ENCODE measurements at regions not wholly inside any gene's neighbourhood (a gene's known extent, or its start where the extent isn't known, plus 50 kb on each side); places are given as distances from the start of the nearest gene placed in this dataset.
A peak's percentile ranks its signal among the peaks of the same experiment; 100 is the strongest.

DNA sequence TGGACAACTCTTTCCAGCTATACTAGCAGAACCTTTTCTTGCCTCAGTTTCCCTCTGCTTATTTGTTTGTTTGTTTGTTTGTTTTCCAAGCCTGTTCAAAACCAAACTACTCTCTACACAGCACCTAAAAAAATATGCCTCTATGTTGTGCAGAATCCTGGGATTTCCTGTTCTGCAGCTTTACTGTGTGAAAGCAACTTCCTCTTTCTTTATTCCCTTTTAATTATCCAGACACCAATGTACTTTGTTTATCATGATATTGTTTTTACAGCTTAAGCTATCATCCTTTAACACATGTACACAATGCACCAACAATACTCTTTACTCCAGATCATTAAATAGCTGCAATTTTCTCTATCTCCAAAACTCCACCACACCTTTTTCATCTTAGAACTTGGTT is 259.5 kb downstream of the EPHA4 start:
- Histone ChIP-seq H3K36me3 (ENCODE audit: control insufficient read depth in 2 of 2, insufficient read depth in 2 of 2, low read length in 1 of 2) (no peaks in the 10 kb centered on the region), H3K9me3 (ENCODE audit: control insufficient read depth in 2 of 2, insufficient read depth in 1 of 2, low read length in 1 of 2) (no peaks in the 10 kb centered on the region), H3K4me3 (ENCODE audit: low read length in 2 of 2) (no peak overlapping the region), H3K27me3 (ENCODE audit: control insufficient read depth in 2 of 2, insufficient read depth in 1 of 2, low read length in 1 of 2) (no peaks in the 10 kb centered on the region), H3K4me1 (ENCODE audit: control insufficient read depth in 2 of 2, insufficient read depth in 2 of 2, low read length in 2 of 2) (peaks cover 0 to 2% of the 10 kb centered on the region in 2 donors), H3K27ac (ENCODE audit: low read depth in 1 of 2, low read length in 1 of 2) (no peak overlapping the region)
- peak in 3 of 9 donors; percentile 13 to 43 (median 13) for DNase-seq (ENCODE audit: low read depth in 6 of 9, low spot score in 9 of 9)

DNA sequence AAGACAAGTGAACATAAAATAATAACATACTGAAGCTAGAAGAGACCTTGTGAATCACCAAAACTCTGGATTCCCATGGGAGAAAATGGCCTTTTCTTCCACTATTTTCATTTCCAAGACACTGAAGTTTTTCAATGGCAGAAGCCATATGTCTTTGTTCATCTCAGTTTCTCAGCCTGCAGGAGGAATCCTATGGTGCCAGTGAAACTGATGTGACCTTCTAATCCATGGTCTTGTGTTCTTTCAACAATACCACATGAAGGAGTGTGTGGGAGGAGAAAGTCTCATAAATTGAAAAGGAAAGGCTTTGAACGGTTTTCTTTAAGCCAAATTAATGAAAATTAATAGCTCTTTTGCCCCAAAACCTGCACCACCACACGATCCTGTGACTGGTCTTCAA is 257.3 kb downstream of the EPHA4 start:
- Histone ChIP-seq H3K27ac (ENCODE audit: low read depth in 1 of 2, low read length in 1 of 2) (no peak overlapping the region), H3K27me3 (ENCODE audit: control insufficient read depth in 2 of 2, insufficient read depth in 1 of 2, low read length in 1 of 2) (no peaks in the 10 kb centered on the region), H3K36me3 (ENCODE audit: control insufficient read depth in 2 of 2, insufficient read depth in 2 of 2, low read length in 1 of 2) (no peaks in the 10 kb centered on the region), H3K9me3 (ENCODE audit: control insufficient read depth in 2 of 2, insufficient read depth in 1 of 2, low read length in 1 of 2) (no peaks in the 10 kb centered on the region), H3K4me1 (ENCODE audit: control insufficient read depth in 2 of 2, insufficient read depth in 2 of 2, low read length in 2 of 2) (peaks cover 0 to 2% of the 10 kb centered on the region in 2 donors), H3K4me3 (ENCODE audit: low read length in 2 of 2) (no peak overlapping the region)
- DNase-seq (ENCODE audit: low read depth in 6 of 9, low spot score in 9 of 9) = no peak
- WGBS = 66% methylated on average over 2 of the region's 2 CpGs

DNA sequence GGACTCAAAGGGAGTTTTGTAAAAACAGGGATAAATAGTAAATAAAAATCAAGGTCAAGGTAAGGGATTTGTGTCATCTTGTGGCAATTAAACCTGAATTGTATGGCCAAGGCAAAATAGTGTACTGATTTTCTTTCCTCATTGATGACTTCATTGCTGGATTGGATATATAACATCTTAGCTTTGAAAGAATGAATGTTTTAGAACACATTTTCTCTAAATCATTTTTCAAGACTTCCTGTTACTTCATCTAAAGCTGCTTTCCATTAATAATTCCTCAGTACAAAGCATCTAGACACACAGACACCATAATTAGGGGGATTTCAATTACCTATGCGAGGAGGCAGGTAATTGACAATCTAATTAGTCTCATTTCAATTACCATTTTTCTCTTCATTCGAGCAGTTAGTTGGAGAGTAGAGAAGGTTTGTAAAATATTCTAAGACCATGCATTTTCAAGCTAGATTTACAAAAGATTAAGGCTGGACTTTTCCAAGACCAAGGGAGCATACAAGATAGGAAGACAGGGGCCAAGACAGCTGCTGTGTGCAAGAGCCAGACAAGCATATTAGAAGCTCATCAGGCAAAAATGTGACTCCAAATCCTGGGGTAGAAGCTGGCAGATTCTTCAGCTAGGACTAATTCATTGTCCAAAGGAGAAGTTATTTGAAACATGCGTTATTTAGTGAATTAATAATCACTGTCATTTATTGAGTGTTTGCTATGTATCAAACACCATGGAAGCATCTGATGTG is 253.6 kb downstream of the EPHA4 start:
- no peak overlapping the region for H3K27ac ChIP-seq (ENCODE audit: low read depth in 1 of 2, low read length in 1 of 2)
- no peaks in the 10 kb centered on the region for H3K27me3 ChIP-seq (ENCODE audit: control insufficient read depth in 2 of 2, insufficient read depth in 1 of 2, low read length in 1 of 2)
- no peaks in the 10 kb centered on the region for H3K4me1 ChIP-seq (ENCODE audit: control insufficient read depth in 2 of 2, insufficient read depth in 2 of 2, low read length in 2 of 2)
- H3K4me3 ChIP-seq (ENCODE audit: low read length in 2 of 2) = no peak overlapping the region
- H3K36me3 ChIP-seq (ENCODE audit: control insufficient read depth in 2 of 2, insufficient read depth in 2 of 2, low read length in 1 of 2) = no peaks in the 10 kb centered on the region
- 82% methylated on average over 3 of the region's 3 CpGs for WGBS
- DNase-seq (ENCODE audit: low read depth in 6 of 9, low spot score in 9 of 9) = no peak
- H3K9me3 ChIP-seq (ENCODE audit: control insufficient read depth in 2 of 2, insufficient read depth in 1 of 2, low read length in 1 of 2) = no peaks in the 10 kb centered on the region

DNA sequence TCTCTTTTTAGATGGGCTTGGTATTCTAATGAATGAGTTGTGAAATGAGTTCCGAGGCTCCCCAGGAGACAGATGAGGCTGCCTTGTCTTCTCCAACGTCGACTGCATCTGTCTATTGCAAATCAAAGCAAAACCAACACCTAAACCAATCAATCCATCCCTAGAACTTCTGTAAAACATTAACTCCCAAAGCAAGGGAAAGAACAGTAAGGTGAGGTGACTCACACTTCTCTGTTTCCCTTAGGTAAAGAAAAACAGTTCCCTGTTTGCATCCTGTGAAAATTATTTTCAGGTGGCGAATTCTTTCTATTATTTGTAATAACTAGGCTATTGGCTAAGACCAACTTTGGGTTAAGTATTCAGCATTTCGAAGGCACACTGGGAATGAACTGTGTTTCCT is 249.4 kb downstream of the EPHA4 start:
- no peaks in the 10 kb centered on the region for H3K27me3 ChIP-seq (ENCODE audit: control insufficient read depth in 2 of 2, insufficient read depth in 1 of 2, low read length in 1 of 2)
- H3K27ac ChIP-seq (ENCODE audit: low read depth in 1 of 2, low read length in 1 of 2) = no peak overlapping the region
- H3K9me3 ChIP-seq (ENCODE audit: control insufficient read depth in 2 of 2, insufficient read depth in 1 of 2, low read length in 1 of 2) = no peaks in the 10 kb centered on the region
- no peak for DNase-seq (ENCODE audit: low read depth in 6 of 9, low spot score in 9 of 9)
- WGBS = 94% methylated on average over 5 of the region's 5 CpGs
- no peaks in the 10 kb centered on the region for H3K4me1 ChIP-seq (ENCODE audit: control insufficient read depth in 2 of 2, insufficient read depth in 2 of 2, low read length in 2 of 2)
- no peaks in the 10 kb centered on the region for H3K36me3 ChIP-seq (ENCODE audit: control insufficient read depth in 2 of 2, insufficient read depth in 2 of 2, low read length in 1 of 2)
- no peak overlapping the region for H3K4me3 ChIP-seq (ENCODE audit: low read length in 2 of 2)

DNA sequence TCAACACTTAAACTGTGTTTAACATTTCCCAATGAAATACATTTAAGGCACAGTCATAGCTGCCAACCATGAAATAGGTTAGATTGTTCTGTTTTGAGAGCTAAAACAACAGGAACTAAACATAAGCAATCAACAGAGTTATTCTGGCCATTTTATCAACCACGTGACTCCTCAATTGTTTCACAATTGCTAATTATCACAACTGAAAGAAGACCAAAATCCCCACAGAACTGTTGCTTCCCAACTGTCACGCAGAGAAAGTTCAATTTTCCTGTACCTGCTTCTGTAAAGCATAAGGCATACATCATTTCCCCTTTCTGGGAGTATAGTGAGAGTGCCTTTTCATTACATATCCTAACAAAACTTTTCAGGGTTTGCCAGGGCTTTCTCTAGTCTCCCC is 248.6 kb downstream of the EPHA4 start:
- H3K36me3 ChIP-seq (ENCODE audit: control insufficient read depth in 2 of 2, insufficient read depth in 2 of 2, low read length in 1 of 2) = no peaks in the 10 kb centered on the region
- WGBS = 79% methylated on average over 2 of the region's 2 CpGs
- no peaks in the 10 kb centered on the region for H3K4me1 ChIP-seq (ENCODE audit: control insufficient read depth in 2 of 2, insufficient read depth in 2 of 2, low read length in 2 of 2)
- H3K9me3 ChIP-seq (ENCODE audit: control insufficient read depth in 2 of 2, insufficient read depth in 1 of 2, low read length in 1 of 2) = no peaks in the 10 kb centered on the region
- no peaks in the 10 kb centered on the region for H3K27me3 ChIP-seq (ENCODE audit: control insufficient read depth in 2 of 2, insufficient read depth in 1 of 2, low read length in 1 of 2)
- no peak for DNase-seq (ENCODE audit: low read depth in 6 of 9, low spot score in 9 of 9)
- no peak overlapping the region for H3K27ac ChIP-seq (ENCODE audit: low read depth in 1 of 2, low read length in 1 of 2)
- no peak overlapping the region for H3K4me3 ChIP-seq (ENCODE audit: low read length in 2 of 2)

DNA sequence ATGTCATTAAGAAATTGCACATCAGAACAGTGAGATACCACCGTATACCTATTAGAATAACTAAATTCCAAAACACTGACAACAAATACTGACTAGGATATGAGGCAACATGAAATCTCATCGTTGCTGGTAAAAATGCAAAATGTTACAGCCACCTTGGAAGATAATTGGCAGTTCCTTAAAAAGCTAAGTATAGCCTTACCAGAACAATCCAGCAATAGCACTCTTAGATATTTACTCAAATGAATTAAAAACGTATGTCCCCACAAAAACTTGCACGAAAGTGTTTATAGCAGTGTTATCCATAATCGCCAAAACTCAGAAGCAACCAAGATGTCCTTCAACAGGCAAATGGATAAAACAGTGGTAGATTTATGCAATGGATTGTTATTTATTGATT is 241.7 kb downstream of the EPHA4 start:
- H3K36me3 ChIP-seq (ENCODE audit: control insufficient read depth in 2 of 2, insufficient read depth in 2 of 2, low read length in 1 of 2) = no peaks in the 10 kb centered on the region
- no peak overlapping the region for H3K4me3 ChIP-seq (ENCODE audit: low read length in 2 of 2)
- no peaks in the 10 kb centered on the region for H3K9me3 ChIP-seq (ENCODE audit: control insufficient read depth in 2 of 2, insufficient read depth in 1 of 2, low read length in 1 of 2)
- no peak overlapping the region for H3K27ac ChIP-seq (ENCODE audit: low read depth in 1 of 2, low read length in 1 of 2)
- DNase-seq (ENCODE audit: low read depth in 6 of 9, low spot score in 9 of 9) = no peak
- H3K27me3 ChIP-seq (ENCODE audit: control insufficient read depth in 2 of 2, insufficient read depth in 1 of 2, low read length in 1 of 2) = no peaks in the 10 kb centered on the region
- WGBS = 87% methylated on average over 5 of the region's 5 CpGs
- no peaks in the 10 kb centered on the region for H3K4me1 ChIP-seq (ENCODE audit: control insufficient read depth in 2 of 2, insufficient read depth in 2 of 2, low read length in 2 of 2)

DNA sequence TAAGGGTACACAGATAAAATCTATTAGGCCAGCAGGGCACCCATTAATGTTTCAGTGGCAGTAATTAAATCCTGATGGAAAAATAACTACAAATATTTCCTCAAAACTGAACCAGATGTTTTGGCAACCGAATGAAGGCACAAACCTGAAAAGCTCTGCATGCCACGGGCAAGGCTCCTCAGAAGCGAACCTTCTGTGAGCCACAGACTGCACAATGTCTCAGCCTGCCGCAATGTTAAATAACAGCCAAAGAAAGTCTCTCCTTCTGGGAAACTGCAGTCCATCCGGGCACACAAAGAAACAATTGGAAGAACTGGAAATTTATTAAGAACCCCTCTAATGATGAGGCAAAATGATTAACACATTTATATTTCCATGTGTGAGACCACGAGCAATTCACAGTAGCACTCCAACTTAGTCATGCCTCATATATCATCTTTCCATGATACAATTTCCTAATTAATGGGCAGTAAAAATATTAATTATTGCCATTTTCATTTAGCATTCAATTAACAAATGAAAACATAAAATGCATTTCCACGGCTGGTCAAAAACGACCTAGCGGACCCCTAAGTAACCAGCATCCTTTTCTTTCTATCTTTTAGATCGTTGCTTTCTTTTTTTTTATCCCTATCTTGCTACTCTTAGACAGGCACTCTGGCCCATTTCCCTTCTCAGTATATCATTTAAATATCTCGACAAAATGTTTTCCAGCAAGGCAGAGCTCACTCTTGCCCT is 237.5 kb downstream of the EPHA4 start:
- no peak overlapping the region for H3K27ac ChIP-seq (ENCODE audit: low read depth in 1 of 2, low read length in 1 of 2)
- no peaks in the 10 kb centered on the region for H3K27me3 ChIP-seq (ENCODE audit: control insufficient read depth in 2 of 2, insufficient read depth in 1 of 2, low read length in 1 of 2)
- H3K4me1 ChIP-seq (ENCODE audit: control insufficient read depth in 2 of 2, insufficient read depth in 2 of 2, low read length in 2 of 2) = no peaks in the 10 kb centered on the region
- H3K9me3 ChIP-seq (ENCODE audit: control insufficient read depth in 2 of 2, insufficient read depth in 1 of 2, low read length in 1 of 2) = no peaks in the 10 kb centered on the region
- H3K36me3 ChIP-seq (ENCODE audit: control insufficient read depth in 2 of 2, insufficient read depth in 2 of 2, low read length in 1 of 2) = no peaks in the 10 kb centered on the region
- WGBS = 92% methylated on average over 11 of the region's 11 CpGs
- DNase-seq (ENCODE audit: low read depth in 6 of 9, low spot score in 9 of 9) = no peak
- H3K4me3 ChIP-seq (ENCODE audit: low read length in 2 of 2) = no peak overlapping the region

DNA sequence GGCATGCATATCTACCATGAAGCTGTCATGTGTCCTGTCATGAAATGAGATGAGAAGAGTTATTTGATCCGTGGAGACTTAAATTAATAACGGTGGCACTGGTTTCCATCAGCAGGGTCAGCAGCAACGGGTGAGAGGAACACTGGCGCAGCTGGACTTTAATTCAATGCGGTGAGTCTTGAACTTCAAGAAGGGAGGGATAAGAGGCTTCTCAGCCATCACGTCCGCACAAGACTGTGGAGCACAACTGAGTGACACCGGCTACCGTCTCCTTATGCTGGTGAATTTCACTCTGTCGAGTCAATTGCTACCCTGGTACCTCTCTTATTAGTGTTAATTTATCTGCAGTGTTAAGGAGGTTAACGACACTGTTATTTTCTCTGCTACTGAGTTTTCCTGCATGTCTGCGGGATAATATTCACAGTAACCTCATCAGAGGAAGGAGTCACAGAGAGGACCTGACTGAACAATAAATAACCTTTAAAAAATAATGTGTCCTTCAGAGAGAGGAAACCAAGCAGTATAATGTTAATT is 236.8 kb downstream of the EPHA4 start:
- H3K4me3 ChIP-seq (ENCODE audit: low read length in 2 of 2) = no peak overlapping the region
- H3K27me3 ChIP-seq (ENCODE audit: control insufficient read depth in 2 of 2, insufficient read depth in 1 of 2, low read length in 1 of 2) = no peaks in the 10 kb centered on the region
- DNase-seq (ENCODE audit: low read depth in 6 of 9, low spot score in 9 of 9) = no peak
- H3K4me1 ChIP-seq (ENCODE audit: control insufficient read depth in 2 of 2, insufficient read depth in 2 of 2, low read length in 2 of 2) = no peaks in the 10 kb centered on the region
- H3K27ac ChIP-seq (ENCODE audit: low read depth in 1 of 2, low read length in 1 of 2) = no peak overlapping the region
- WGBS = 87% methylated on average over 12 of the region's 12 CpGs
- no peaks in the 10 kb centered on the region for H3K9me3 ChIP-seq (ENCODE audit: control insufficient read depth in 2 of 2, insufficient read depth in 1 of 2, low read length in 1 of 2)
- H3K36me3 ChIP-seq (ENCODE audit: control insufficient read depth in 2 of 2, insufficient read depth in 2 of 2, low read length in 1 of 2) = no peaks in the 10 kb centered on the region

DNA sequence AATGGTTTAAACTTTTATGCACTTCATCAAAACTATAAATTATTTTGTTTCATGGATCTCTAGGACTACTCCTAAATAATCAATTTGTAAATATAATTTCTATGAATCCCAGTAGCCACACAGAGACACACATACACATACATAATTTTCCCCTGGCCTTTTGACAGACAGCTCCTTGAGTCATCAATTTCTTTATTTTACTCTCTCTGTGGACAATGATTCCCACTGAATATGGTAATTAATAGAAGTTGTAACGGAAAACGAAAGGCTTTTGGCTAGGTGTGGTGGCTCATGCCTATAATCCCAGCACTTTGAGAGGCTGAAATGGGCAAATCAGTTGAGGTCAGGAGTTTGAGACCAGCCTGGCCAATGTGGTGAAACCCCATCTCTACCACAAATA is 235.1 kb downstream of the EPHA4 start:
- Histone ChIP-seq H3K27me3 (ENCODE audit: control insufficient read depth in 2 of 2, insufficient read depth in 1 of 2, low read length in 1 of 2) (no peaks in the 10 kb centered on the region), H3K27ac (ENCODE audit: low read depth in 1 of 2, low read length in 1 of 2) (no peak overlapping the region), H3K4me1 (ENCODE audit: control insufficient read depth in 2 of 2, insufficient read depth in 2 of 2, low read length in 2 of 2) (no peaks in the 10 kb centered on the region), H3K9me3 (ENCODE audit: control insufficient read depth in 2 of 2, insufficient read depth in 1 of 2, low read length in 1 of 2) (no peaks in the 10 kb centered on the region), H3K36me3 (ENCODE audit: control insufficient read depth in 2 of 2, insufficient read depth in 2 of 2, low read length in 1 of 2) (no peaks in the 10 kb centered on the region), H3K4me3 (ENCODE audit: low read length in 2 of 2) (no peak overlapping the region)
- no peak for DNase-seq (ENCODE audit: low read depth in 6 of 9, low spot score in 9 of 9)
- 96% methylated on average over 2 of the region's 2 CpGs for WGBS
